ENCODE measurements at regions not wholly inside any gene's neighbourhood (a gene's known extent, or its start where the extent isn't known, plus 50 kb on each side); places are given as distances from the start of the nearest gene placed in this dataset.

GRCh38 chr12:92300777-92301176 lies 155.1 kb upstream of the BTG1 start:
- TF ChIP-seq CTCF (IDR thresholded peaks at IDR 0.05) (no peak), POLR2A (IDR thresholded peaks at IDR 0.05; ENCODE audit: low read depth) (no peak), POLR2AphosphoS5 (IDR thresholded peaks at IDR 0.05) (no peak), EP300 (IDR thresholded peaks at IDR 0.05) (no peak)
